ENCODE measurements at regions not wholly inside any gene's neighbourhood (a gene's known extent, or its start where the extent isn't known, plus 50 kb on each side); places are given as distances from the start of the nearest gene placed in this dataset.

GRCh38 chr12:98419081-98419794 lies 96.2 kb upstream of the TMPO start:
- H3K4me3 ChIP-seq (ENCODE audit: low read depth, low read length), result peak overlapping the region; percentile 45
- TF ChIP-seq CTCF (IDR thresholded peaks at IDR 0.05; ENCODE audit: insufficient read depth, low read length, missing control alignments), result no peak
- no peak for DNase-seq (ENCODE audit: low read depth, low spot score)
- ChIA-PET CTCF (interaction anchor here (1.0 to 5.1 kb wide), 10 partner anchors 21 to 579 kb away, joined by 3 to 78 read pairs (median 14); partner anchors contain the start of genes SLC25A3 and TMPO), POLR2A (interaction anchor here (0.9 to 1.3 kb wide), 2 partner anchors 20 to 97 kb away, joined by 5 to 7 read pairs; partner anchors contain the start of gene TMPO)

- no peak for DNase-seq (ENCODE audit: low read depth, low spot score)
- H3K4me3 ChIP-seq (ENCODE audit: low read depth, low read length), result no peak overlapping the region
- ChIA-PET POLR2A (interaction anchor here (0.9 kb wide), 1 partner anchor 20 kb away, joined by 5 read pairs; no protein-coding TSS in a partner anchor), CTCF (interaction anchor here (1.0 to 5.1 kb wide), 5 partner anchors 71 to 234 kb away, joined by 3 to 78 read pairs (median 16); partner anchors contain the start of gene TMPO)
- no peak for TF ChIP-seq CTCF (IDR thresholded peaks at IDR 0.05; ENCODE audit: insufficient read depth, low read length, missing control alignments)
Observed at GRCh38 chr12:98419795-98420404, 95.5 kb upstream of the TMPO start.

- DNase-seq (ENCODE audit: low read depth, low spot score), result no peak
- TF ChIP-seq CTCF (IDR thresholded peaks at IDR 0.05; ENCODE audit: insufficient read depth, low read length, missing control alignments), result no peak
- H3K4me3 ChIP-seq (ENCODE audit: low read depth, low read length), result no peak overlapping the region
- CTCF ChIA-PET, result interaction anchor here (5.1 kb wide), 1 partner anchor 94 kb away, joined by 60 read pairs; the partner anchor contains the start of gene TMPO
- POLR2A ChIA-PET, result no interaction called here
Observed at GRCh38 chr12:98420461-98420860, 94.9 kb upstream of the TMPO start.

GRCh38 chr12:98421316-98421715 lies 94.1 kb upstream of the TMPO start:
- POLR2A ChIA-PET, result no interaction called here
- CTCF ChIA-PET, result interaction anchor here (5.1 kb wide), 1 partner anchor 93 kb away, joined by 60 read pairs; the partner anchor contains the start of gene TMPO
- DNase-seq (ENCODE audit: low read depth, low spot score), result no peak
- TF ChIP-seq CTCF (IDR thresholded peaks at IDR 0.05; ENCODE audit: insufficient read depth, low read length, missing control alignments), result no peak
- no peak overlapping the region for H3K4me3 ChIP-seq (ENCODE audit: low read depth, low read length)

- no peak for TF ChIP-seq CTCF (IDR thresholded peaks at IDR 0.05; ENCODE audit: insufficient read depth, low read length, missing control alignments)
- no peak for DNase-seq (ENCODE audit: low read depth, low spot score)
- ChIA-PET POLR2A (no interaction called here), CTCF (interaction anchor here (0.9 to 7.7 kb wide), 3 partner anchors 21 to 94 kb away, joined by 3 to 105 read pairs (median 3); partner anchors contain the start of gene TMPO)
- H3K4me3 ChIP-seq (ENCODE audit: low read depth, low read length), result no peak overlapping the region
Observed at GRCh38 chr12:98422359-98422758, 93.0 kb upstream of the TMPO start.

GRCh38 chr12:98422812-98423211 lies 92.6 kb upstream of the TMPO start:
- POLR2A ChIA-PET, result no interaction called here
- TF ChIP-seq CTCF (IDR thresholded peaks at IDR 0.05; ENCODE audit: insufficient read depth, low read length, missing control alignments), result peak; percentile 9
- no peak for DNase-seq (ENCODE audit: low read depth, low spot score)
- CTCF ChIA-PET, result interaction anchor here (0.9 to 7.7 kb wide), 7 partner anchors 16 to 231 kb away, joined by 3 to 105 read pairs (median 9); partner anchors contain the start of gene TMPO
- H3K4me3 ChIP-seq (ENCODE audit: low read depth, low read length), result no peak overlapping the region

Measured in AG04449 (cell line).